DOHH2 (cell line): ENCODE measurements at regions not wholly inside any gene's neighbourhood (a gene's known extent, or its start where the extent isn't known, plus 50 kb on each side); places are given as distances from the start of the nearest gene placed in this dataset.

Experiments
- EZH2phosphoT487 ChIP-seq: fragments of 200-600 bp; sonication (generic); IDR thresholded peaks from 2 replicates; pipeline ENCODE4 v1.6.1; 2017; ENCODE audit warnings: borderline replicate concordance, mild to moderate bottlenecking, antibody characterized with exemption, low read length, moderate library complexity, mixed read lengths
- TF ChIP-seq, protein P1 (sequence below): fragments of 200-600 bp; sonication (generic); IDR thresholded peaks from one replicate; pipeline ENCODE4 v1.5.1; 2014; ENCODE audit warnings: antibody characterized with exemption, mild to moderate bottlenecking, low read depth, low read length; ENCODE audit not compliant: poor library complexity, severe bottlenecking

DNA sequence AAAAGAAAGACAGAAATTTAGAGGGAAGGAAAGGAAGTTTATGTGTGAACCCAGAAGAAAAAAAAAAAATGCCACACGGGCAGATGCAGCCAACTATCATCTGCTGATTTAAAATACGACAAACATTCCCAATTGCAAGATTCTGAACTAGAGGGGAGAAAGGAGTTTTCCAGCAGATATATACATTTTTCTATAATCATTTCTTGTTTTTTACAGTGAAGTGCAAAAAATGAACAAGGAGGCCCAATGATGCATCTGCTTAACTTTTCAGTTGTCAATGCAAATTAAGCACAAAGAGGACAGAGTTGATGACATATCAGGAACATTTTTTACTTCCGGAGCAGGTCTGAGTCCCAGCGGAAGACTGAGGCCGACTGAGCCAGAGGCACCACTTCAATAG, 144.7 kb downstream of the MYCN start:
- TF ChIP-seq, protein P1, sequence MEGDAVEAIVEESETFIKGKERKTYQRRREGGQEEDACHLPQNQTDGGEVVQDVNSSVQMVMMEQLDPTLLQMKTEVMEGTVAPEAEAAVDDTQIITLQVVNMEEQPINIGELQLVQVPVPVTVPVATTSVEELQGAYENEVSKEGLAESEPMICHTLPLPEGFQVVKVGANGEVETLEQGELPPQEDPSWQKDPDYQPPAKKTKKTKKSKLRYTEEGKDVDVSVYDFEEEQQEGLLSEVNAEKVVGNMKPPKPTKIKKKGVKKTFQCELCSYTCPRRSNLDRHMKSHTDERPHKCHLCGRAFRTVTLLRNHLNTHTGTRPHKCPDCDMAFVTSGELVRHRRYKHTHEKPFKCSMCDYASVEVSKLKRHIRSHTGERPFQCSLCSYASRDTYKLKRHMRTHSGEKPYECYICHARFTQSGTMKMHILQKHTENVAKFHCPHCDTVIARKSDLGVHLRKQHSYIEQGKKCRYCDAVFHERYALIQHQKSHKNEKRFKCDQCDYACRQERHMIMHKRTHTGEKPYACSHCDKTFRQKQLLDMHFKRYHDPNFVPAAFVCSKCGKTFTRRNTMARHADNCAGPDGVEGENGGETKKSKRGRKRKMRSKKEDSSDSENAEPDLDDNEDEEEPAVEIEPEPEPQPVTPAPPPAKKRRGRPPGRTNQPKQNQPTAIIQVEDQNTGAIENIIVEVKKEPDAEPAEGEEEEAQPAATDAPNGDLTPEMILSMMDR, result no peak
- TF ChIP-seq EZH2phosphoT487, result no peak
